ENCODE measurements at regions not wholly inside any gene's neighbourhood (a gene's known extent, or its start where the extent isn't known, plus 50 kb on each side); places are given as distances from the start of the nearest gene placed in this dataset.

GRCh38 chr4:17173300-17173699, 274.9 kb upstream of the LDB2 start:
- no peak for DNase-seq (ENCODE audit: low spot score)
- Histone ChIP-seq H3K36me3 (no peaks in the 10 kb centered on the region), H3K4me1 (replicated peaks) (no peaks in the 10 kb centered on the region), H3K27ac (no peak overlapping the region), H3K27me3 (replicated peaks; ENCODE audit: insufficient read depth) (no peaks in the 10 kb centered on the region), H3K9me3 (no peaks in the 10 kb centered on the region), H3K4me3 (no peak overlapping the region)
- 71% methylated on average over 5 of the region's 5 CpGs for WGBS
- TF ChIP-seq CTCF (IDR thresholded peaks at IDR 0.05) (no peak), POLR2A (IDR thresholded peaks at IDR 0.05) (no peak), POLR2AphosphoS5 (IDR thresholded peaks at IDR 0.05) (no peak)
- intact Hi-C loops (cut with DNase I), result no loop called here

GRCh38 chr4:17170131-17170530, 271.7 kb upstream of the LDB2 start:
- H3K9me3 ChIP-seq, result no peaks in the 10 kb centered on the region
- no peaks in the 10 kb centered on the region for H3K4me1 ChIP-seq (replicated peaks)
- H3K36me3 ChIP-seq, result no peaks in the 10 kb centered on the region
- TF ChIP-seq POLR2A (IDR thresholded peaks at IDR 0.05) (no peak), CTCF (IDR thresholded peaks at IDR 0.05) (no peak), POLR2AphosphoS5 (IDR thresholded peaks at IDR 0.05) (no peak)
- intact Hi-C loops (cut with DNase I), result no loop called here
- no peaks in the 10 kb centered on the region for H3K27me3 ChIP-seq (replicated peaks; ENCODE audit: insufficient read depth)
- no peak overlapping the region for H3K27ac ChIP-seq
- no peak for DNase-seq (ENCODE audit: low spot score)
- H3K4me3 ChIP-seq, result no peak overlapping the region
- WGBS, result 65% methylated on average over 2 of the region's 2 CpGs

GRCh38 chr4:17169699-17170098, 271.3 kb upstream of the LDB2 start:
- Histone ChIP-seq H3K27me3 (replicated peaks; ENCODE audit: insufficient read depth) (no peaks in the 10 kb centered on the region), H3K27ac (no peak overlapping the region), H3K36me3 (no peaks in the 10 kb centered on the region), H3K4me1 (replicated peaks) (no peaks in the 10 kb centered on the region), H3K4me3 (no peak overlapping the region), H3K9me3 (no peaks in the 10 kb centered on the region)
- WGBS, result 66% methylated on average over 1 of the region's 1 CpG
- intact Hi-C loops (cut with DNase I), result no loop called here
- no peak for TF ChIP-seq POLR2A (IDR thresholded peaks at IDR 0.05)
- TF ChIP-seq POLR2AphosphoS5 (IDR thresholded peaks at IDR 0.05), result no peak
- no peak for TF ChIP-seq CTCF (IDR thresholded peaks at IDR 0.05)
- DNase-seq (ENCODE audit: low spot score), result no peak

- no peak overlapping the region for H3K27ac ChIP-seq
- WGBS, result 49% methylated on average over 1 of the region's 1 CpG
- no peaks in the 10 kb centered on the region for H3K27me3 ChIP-seq (replicated peaks; ENCODE audit: insufficient read depth)
Observed at GRCh38 chr4:17168571-17168970, 270.1 kb upstream of the LDB2 start.

More at GRCh38 chr4:17168571-17168970, 270.1 kb upstream of the LDB2 start:
- intact Hi-C loops (cut with DNase I), result no loop called here
- no peaks in the 10 kb centered on the region for H3K4me1 ChIP-seq (replicated peaks)
- no peaks in the 10 kb centered on the region for H3K36me3 ChIP-seq
- H3K4me3 ChIP-seq, result no peak overlapping the region
- no peak for DNase-seq (ENCODE audit: low spot score)
- TF ChIP-seq POLR2AphosphoS5 (IDR thresholded peaks at IDR 0.05), result no peak
- TF ChIP-seq POLR2A (IDR thresholded peaks at IDR 0.05), result no peak
- TF ChIP-seq CTCF (IDR thresholded peaks at IDR 0.05), result no peak
- no peaks in the 10 kb centered on the region for H3K9me3 ChIP-seq

Data from prostate gland (tissue), 2 donors.